Retinal pigment epithelial cell (primary cell): ENCODE measurements at regions not wholly inside any gene's neighbourhood (a gene's known extent, or its start where the extent isn't known, plus 50 kb on each side); places are given as distances from the start of the nearest gene placed in this dataset.
"Not testable (repeated sequence)": the region's sequence is repeated elsewhere in the genome, so short reads cannot be mapped to it uniquely, and the experiment has no call there.

Source experiments
- DNase-seq: peaks from one replicate; pipeline ENCODE4 v3.0.0-alpha.2; 2010; ENCODE audit warnings: low read depth
- H3K4me3 ChIP-seq: 2 replicates; pipeline ENCODE4 v1.5.1; 2011; ENCODE audit warnings: mild to moderate bottlenecking, low read length, control low read depth, moderate library complexity
- TF ChIP-seq, protein P1 (sequence below): conservative IDR thresholded peaks from 2 replicates; pipeline ENCODE4 v1.5.1; 2011; ENCODE audit warnings: low read depth, low read length, control low read depth, inconsistent platforms

DNA sequence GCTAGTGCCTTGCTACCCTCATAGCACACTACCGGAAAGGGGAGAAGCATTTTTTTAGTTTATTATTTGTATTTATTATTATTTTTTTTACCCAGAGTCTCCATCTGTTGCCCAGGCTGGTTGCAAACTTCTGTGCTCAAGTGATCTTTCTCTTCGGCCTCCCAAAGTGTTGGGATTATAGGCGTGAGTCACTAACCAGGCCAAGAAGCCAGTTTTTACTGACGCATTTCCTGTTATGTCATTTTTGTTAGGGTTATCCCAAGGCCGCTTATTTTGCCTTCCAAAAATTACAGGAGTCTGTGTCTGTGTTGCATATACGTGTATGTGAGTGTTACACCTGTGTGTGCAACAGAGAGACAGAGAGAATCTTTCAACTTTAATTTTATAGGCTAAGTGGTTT is 404.5 kb downstream of the GBA3 start:
- no peak overlapping the region for H3K4me3 ChIP-seq
- TF ChIP-seq, protein P1, sequence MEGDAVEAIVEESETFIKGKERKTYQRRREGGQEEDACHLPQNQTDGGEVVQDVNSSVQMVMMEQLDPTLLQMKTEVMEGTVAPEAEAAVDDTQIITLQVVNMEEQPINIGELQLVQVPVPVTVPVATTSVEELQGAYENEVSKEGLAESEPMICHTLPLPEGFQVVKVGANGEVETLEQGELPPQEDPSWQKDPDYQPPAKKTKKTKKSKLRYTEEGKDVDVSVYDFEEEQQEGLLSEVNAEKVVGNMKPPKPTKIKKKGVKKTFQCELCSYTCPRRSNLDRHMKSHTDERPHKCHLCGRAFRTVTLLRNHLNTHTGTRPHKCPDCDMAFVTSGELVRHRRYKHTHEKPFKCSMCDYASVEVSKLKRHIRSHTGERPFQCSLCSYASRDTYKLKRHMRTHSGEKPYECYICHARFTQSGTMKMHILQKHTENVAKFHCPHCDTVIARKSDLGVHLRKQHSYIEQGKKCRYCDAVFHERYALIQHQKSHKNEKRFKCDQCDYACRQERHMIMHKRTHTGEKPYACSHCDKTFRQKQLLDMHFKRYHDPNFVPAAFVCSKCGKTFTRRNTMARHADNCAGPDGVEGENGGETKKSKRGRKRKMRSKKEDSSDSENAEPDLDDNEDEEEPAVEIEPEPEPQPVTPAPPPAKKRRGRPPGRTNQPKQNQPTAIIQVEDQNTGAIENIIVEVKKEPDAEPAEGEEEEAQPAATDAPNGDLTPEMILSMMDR = no peak
- DNase-seq = peak; percentile 73

DNA sequence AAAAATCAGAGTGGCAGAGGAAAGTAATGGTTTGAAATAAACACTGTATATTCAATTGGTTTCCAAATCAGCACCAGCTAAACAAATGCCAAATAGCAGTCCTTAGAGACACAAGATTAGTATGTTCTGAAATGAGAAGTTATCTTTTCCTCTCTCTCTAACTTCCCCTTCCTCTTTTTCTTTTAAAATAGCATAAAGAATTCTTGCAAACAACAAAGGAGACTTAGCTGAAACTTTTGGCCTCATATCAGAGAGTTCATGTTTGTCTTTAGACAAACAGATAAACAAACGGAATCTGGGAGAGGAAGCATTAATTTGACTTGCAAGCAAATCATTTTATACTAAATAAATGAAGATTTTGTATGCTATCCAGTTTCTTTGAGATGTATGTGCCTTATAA is 399.0 kb downstream of the GBA3 start:
- H3K4me3 ChIP-seq = no peak overlapping the region
- TF ChIP-seq, protein P1 = no peak
- DNase-seq = no peak

DNA sequence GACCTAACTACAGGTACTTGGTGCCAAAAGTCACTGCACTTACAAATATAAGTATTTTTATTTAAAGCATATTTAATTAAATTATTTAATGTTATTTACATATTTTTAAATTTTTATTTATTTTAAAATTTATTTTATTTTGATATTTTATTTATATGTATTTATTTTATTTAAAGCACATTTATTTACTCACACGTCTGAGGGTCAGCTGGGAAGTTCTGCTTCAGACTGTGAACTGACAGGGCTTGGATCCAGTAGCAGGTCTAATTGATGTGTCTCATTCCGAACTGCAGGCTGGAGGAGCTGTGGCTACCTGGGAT is 392.5 kb downstream of the GBA3 start:
- TF ChIP-seq, protein P1 = no peak
- DNase-seq = no peak
- no peak overlapping the region for H3K4me3 ChIP-seq

DNA sequence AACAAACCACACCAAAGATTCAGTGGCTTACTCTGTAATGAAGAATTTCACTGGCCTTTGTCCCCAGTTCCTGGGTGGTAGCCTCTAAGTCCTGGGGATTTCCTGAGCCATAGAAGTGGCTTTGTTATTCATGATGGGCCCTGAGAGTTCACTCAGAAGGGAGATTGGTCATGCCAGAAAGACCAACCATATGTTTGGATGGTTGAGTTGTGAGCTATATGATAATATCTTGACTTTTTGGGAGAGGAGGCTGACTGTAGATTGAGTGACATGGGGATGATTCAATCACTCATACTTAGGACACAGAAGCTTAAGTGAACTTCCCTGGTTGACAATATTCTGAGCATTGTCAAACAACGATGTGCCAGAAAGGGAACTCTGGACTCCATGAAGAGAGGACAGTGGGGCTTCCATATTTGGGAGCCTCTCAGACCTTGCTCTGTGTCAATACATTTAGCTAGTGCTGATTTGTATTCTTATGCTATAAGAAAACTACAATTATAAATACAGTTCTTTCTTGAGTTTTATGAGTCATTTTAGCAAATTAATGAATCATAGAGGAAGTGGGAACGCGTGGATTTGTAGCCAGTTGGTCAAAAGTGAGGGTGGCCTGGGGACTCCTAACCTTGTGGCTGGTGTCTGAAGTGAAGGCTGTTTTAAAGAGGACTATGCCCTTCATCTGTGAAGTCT is 392.0 kb downstream of the GBA3 start:
- TF ChIP-seq, protein P1 = no peak
- no peak overlapping the region for H3K4me3 ChIP-seq
- no peak for DNase-seq

DNA sequence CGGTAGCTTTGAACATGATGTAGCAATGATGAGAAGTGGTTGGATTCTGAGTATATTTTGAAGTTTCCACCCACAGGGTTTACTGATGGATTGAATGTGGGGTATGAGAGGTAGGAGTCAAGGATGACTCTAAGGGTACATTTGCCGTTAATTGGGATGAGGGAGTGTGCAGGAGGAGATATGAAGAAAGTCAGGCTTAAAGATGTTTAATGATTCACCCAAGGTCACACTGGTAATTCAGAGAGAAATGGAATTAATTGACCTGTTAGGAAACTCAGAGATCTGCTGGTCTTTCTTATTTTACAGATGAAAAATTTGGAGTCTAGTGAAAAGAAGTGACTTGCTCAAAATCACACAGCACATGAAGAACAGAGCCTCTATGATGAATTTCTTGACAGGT is 390.7 kb downstream of the GBA3 start:
- H3K4me3 ChIP-seq = no peak overlapping the region
- no peak for DNase-seq
- TF ChIP-seq, protein P1 = no peak

DNA sequence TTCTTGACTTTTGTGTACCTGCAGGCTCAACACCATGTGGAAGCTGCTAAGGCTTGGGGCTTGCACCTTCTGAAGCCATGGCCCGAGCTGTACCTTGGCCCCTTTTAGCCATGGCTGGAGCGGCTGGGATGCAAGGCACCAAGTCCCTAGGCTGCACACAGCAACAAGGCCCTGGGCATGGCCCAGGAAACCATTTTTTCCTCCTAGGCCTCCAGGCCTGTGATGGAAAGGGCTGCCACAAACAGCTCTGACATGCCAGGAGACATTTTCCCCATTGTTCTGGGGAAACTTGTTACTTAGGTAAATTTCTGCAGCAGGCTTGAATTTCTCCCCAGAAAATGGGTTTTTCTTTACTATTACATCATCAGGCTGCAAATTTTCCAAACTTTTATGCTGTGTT is 387.4 kb downstream of the GBA3 start:
- H3K4me3 ChIP-seq, DNase-seq: not testable (repeated sequence)

- TF ChIP-seq, protein P1 = no peak
Measured at GRCh38 chr4:23070848-23071570, 378.3 kb downstream of the GBA3 start.

More at GRCh38 chr4:23070848-23071570, 378.3 kb downstream of the GBA3 start:
- no peak for DNase-seq
- no peak overlapping the region for H3K4me3 ChIP-seq
